GM23338 (cell line): ENCODE measurements at regions not wholly inside any gene's neighbourhood (a gene's known extent, or its start where the extent isn't known, plus 50 kb on each side); places are given as distances from the start of the nearest gene placed in this dataset.
A peak's percentile ranks its signal among the peaks of the same experiment; 100 is the strongest.

Experiments
- ATAC-seq: fragments of 200-7000 bp; cut with Tn5 transposase; 3 replicates; pipeline ENCODE4 v1.9.1; 2020
- DNase-seq: peaks from one replicate; pipeline ENCODE4 v3.0.0-alpha.2; 2015; ENCODE audit warnings: low spot score
- H2AFZ ChIP-seq: fragments of 200-600 bp; sonication (generic); 2 replicates; pipeline ENCODE4 v1.8.0; 2016; ENCODE audit warnings: antibody characterized with exemption, mild to moderate bottlenecking, moderate library complexity
- H3F3A ChIP-seq: fragments of 200-600 bp; sonication (generic); replicated peaks from 2 replicates; pipeline ENCODE4 v1.8.0; 2017; ENCODE audit warnings: antibody characterized with exemption, mixed run types, low read depth
- H3K27ac ChIP-seq: fragments of 200-600 bp; sonication (generic); 2 replicates; pipeline ENCODE4 v1.6.1; 2016; ENCODE audit warnings: low read depth
- H3K27me3 ChIP-seq: fragments of 200-600 bp; sonication (generic); 2 replicates; pipeline ENCODE4 v1.8.0; 2016; ENCODE audit warnings: mild to moderate bottlenecking, mixed run types, moderate library complexity; ENCODE audit not compliant: insufficient read depth
- H3K36me3 ChIP-seq: fragments of 200-600 bp; sonication (generic); 2 replicates; pipeline ENCODE4 v1.8.0; 2016; ENCODE audit warnings: mild to moderate bottlenecking; ENCODE audit not compliant: insufficient read depth
- H3K4me1 ChIP-seq: fragments of 200-600 bp; sonication (generic); 2 replicates; pipeline ENCODE4 v1.8.0; 2016; ENCODE audit warnings: mild to moderate bottlenecking, moderate library complexity; ENCODE audit not compliant: insufficient read depth
- H3K4me2 ChIP-seq: fragments of 200-600 bp; sonication (generic); 2 replicates; pipeline ENCODE4 v1.7.1; 2017; ENCODE audit warnings: mixed run types
- H3K4me3 ChIP-seq: fragments of 200-600 bp; sonication (generic); 2 replicates; pipeline ENCODE4 v1.6.1; 2016; ENCODE audit warnings: mixed run types
- H3K79me2 ChIP-seq: fragments of 200-600 bp; sonication (generic); replicated peaks from 2 replicates; pipeline ENCODE4 v1.8.0; 2017; ENCODE audit warnings: mild to moderate bottlenecking; ENCODE audit not compliant: insufficient read depth
- H3K9me2 ChIP-seq: fragments of 200-600 bp; sonication (generic); 2 replicates; pipeline ENCODE4 v1.8.0; 2017; ENCODE audit not compliant: insufficient read depth
- H4K20me1 ChIP-seq: fragments of 200-600 bp; sonication (generic); replicated peaks from 2 replicates; pipeline ENCODE4 v1.8.0; 2017; ENCODE audit warnings: mild to moderate bottlenecking; ENCODE audit not compliant: insufficient read depth
- H3K27ac Mint-ChIP-seq: 2 replicates; pipeline ENCODE4 v1.8.0; 2020; ENCODE audit warnings: inconsistent platforms, mild to moderate bottlenecking, moderate library complexity, mixed read lengths
- H3K27me3 Mint-ChIP-seq: 3 replicates; pipeline ENCODE4 v1.8.0; 2022; ENCODE audit warnings: low read depth, mild to moderate bottlenecking, moderate library complexity, mixed read lengths, inconsistent platforms; ENCODE audit not compliant: insufficient read depth, poor library complexity
- H3K36me3 Mint-ChIP-seq: 3 replicates; pipeline ENCODE4 v1.8.0; 2021; ENCODE audit warnings: low read depth, mild to moderate bottlenecking, inconsistent platforms, moderate library complexity, mixed read lengths
- H3K4me1 Mint-ChIP-seq: 3 replicates; pipeline ENCODE4 v1.8.0; 2020; ENCODE audit warnings: mild to moderate bottlenecking, inconsistent platforms, mixed read lengths
- H3K4me3 Mint-ChIP-seq: 3 replicates; pipeline ENCODE4 v1.8.0; 2021; ENCODE audit warnings: moderate library complexity, mild to moderate bottlenecking, inconsistent platforms, mixed read lengths
- H3K9me3 Mint-ChIP-seq: 3 replicates; pipeline ENCODE4 v1.8.0; 2020; ENCODE audit warnings: moderate library complexity, mild to moderate bottlenecking, inconsistent platforms, mixed read lengths
- CREB1 ChIP-seq: fragments of 250-450 bp; sonication (Bioruptor Pico); IDR thresholded peaks from 2 replicates; pipeline ENCODE4 v1.5.0; 2020; ENCODE audit warnings: low read depth, mild to moderate bottlenecking, moderate library complexity
- ETS1 ChIP-seq: IDR thresholded peaks from 2 replicates; pipeline ENCODE4 v1.6.1; 2016; ENCODE audit warnings: antibody characterized with exemption
- EZH2 ChIP-seq: fragments of 200-600 bp; sonication (generic); IDR thresholded peaks from one replicate; pipeline ENCODE4 v1.8.0; 2017; ENCODE audit warnings: antibody characterized with exemption, mild to moderate bottlenecking, low read depth; ENCODE audit not compliant: unreplicated experiment
- EZH2phosphoT487 ChIP-seq: fragments of 200-600 bp; sonication (generic); IDR thresholded peaks from one replicate; pipeline ENCODE4 v1.8.1; 2018; ENCODE audit warnings: antibody characterized with exemption; ENCODE audit not compliant: unreplicated experiment
- JUNB ChIP-seq: IDR thresholded peaks from one replicate; pipeline ENCODE4 v1.6.1; 2016; ENCODE audit warnings: antibody characterized with exemption; ENCODE audit not compliant: unreplicated experiment
- NANOG ChIP-seq: IDR thresholded peaks from 2 replicates; pipeline ENCODE4 v1.6.1; 2016; ENCODE audit warnings: antibody characterized with exemption, borderline replicate concordance
- STAT1 ChIP-seq: IDR thresholded peaks from one replicate; pipeline ENCODE4 v1.6.1; 2016; ENCODE audit warnings: antibody characterized with exemption; ENCODE audit not compliant: unreplicated experiment
- ZNF114 ChIP-seq: fragments of 250-450 bp; sonication (Bioruptor Pico); IDR thresholded peaks from 2 replicates; pipeline ENCODE4 v1.5.0; 2020; ENCODE audit warnings: mild to moderate bottlenecking, moderate library complexity
- ZNF331 ChIP-seq: fragments of 250-450 bp; sonication (Bioruptor Pico); IDR thresholded peaks from 2 replicates; pipeline ENCODE4 v1.5.0; 2020; ENCODE audit warnings: low read depth, mild to moderate bottlenecking, moderate library complexity
- ZNF462 ChIP-seq: fragments of 250-450 bp; sonication (Bioruptor Pico); IDR thresholded peaks from 2 replicates; pipeline ENCODE4 v1.5.0; 2020; ENCODE audit warnings: mild to moderate bottlenecking, moderate library complexity
- TF ChIP-seq, protein P1 (sequence below), 2 experiments: fragments of 200-600 bp in 1 of 2; sonication (generic) in 1 of 2; conservative IDR thresholded peaks; 2 replicates each; pipeline versions ENCODE4 v1.5.1 to v1.6.1; 2016 to 2017; ENCODE audit warnings: antibody characterized with exemption in 2 of 2, low read depth in 2 of 2, mild to moderate bottlenecking in 2 of 2, moderate library complexity in 1 of 2

- TF ChIP-seq STAT1, result no peak
- TF ChIP-seq EZH2phosphoT487, result no peak
- TF ChIP-seq, protein P1, sequence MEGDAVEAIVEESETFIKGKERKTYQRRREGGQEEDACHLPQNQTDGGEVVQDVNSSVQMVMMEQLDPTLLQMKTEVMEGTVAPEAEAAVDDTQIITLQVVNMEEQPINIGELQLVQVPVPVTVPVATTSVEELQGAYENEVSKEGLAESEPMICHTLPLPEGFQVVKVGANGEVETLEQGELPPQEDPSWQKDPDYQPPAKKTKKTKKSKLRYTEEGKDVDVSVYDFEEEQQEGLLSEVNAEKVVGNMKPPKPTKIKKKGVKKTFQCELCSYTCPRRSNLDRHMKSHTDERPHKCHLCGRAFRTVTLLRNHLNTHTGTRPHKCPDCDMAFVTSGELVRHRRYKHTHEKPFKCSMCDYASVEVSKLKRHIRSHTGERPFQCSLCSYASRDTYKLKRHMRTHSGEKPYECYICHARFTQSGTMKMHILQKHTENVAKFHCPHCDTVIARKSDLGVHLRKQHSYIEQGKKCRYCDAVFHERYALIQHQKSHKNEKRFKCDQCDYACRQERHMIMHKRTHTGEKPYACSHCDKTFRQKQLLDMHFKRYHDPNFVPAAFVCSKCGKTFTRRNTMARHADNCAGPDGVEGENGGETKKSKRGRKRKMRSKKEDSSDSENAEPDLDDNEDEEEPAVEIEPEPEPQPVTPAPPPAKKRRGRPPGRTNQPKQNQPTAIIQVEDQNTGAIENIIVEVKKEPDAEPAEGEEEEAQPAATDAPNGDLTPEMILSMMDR (conservative IDR thresholded peaks at IDR 0.05; ENCODE audit: low read depth in 2 of 2), result no peak
- no peak for TF ChIP-seq ZNF331 (CRISPR knock-in tag)
Measured at GRCh38 chr15:61481886-61482285, 252.8 kb upstream of the RORA start (continued).

DNA sequence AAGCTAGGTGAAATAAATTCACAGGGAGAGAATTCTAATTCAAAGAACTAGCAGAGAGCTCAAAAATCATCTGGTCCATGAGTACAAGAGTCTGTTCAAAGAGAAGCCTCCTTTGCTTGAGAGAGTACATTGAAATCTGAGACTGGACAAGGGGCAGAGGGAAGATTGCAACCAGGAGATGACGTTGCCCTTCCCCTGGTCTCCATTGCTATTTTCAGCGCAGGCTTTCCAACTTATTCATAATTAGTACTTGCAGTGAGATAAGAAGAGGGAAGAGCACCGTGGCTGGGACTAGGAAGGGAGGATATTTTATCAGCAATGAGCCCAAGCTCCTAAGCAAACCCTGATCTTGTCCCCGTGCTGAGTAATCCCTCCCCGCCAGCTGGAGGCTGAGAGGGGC, 251.8 kb upstream of the RORA start:
- H3K9me3 Mint-ChIP-seq, result no peaks in the 10 kb centered on the region
- H3K27ac Mint-ChIP-seq, result no peak overlapping the region; the same call in 1 of the 2 replicates
- no peaks in the 10 kb centered on the region for H3K4me1 ChIP-seq
- H3K27ac ChIP-seq, result no peak overlapping the region
- H3K36me3 Mint-ChIP-seq, result no peaks in the 10 kb centered on the region
- peaks cover 5% of the 10 kb centered on the region for H3K27me3 Mint-ChIP-seq
- no peak for TF ChIP-seq ZNF114 (CRISPR knock-in tag)
- no peak for TF ChIP-seq EZH2
- no peak for TF ChIP-seq EZH2phosphoT487
- no peak for TF ChIP-seq CREB1 (CRISPR knock-in tag)
- no peak overlapping the region for H3K4me3 Mint-ChIP-seq
- H3K27me3 ChIP-seq, result no peaks in the 10 kb centered on the region
- no peaks in the 10 kb centered on the region for H4K20me1 ChIP-seq
- no peaks in the 10 kb centered on the region for H3K9me2 ChIP-seq
- no peaks in the 10 kb centered on the region for H3K4me1 Mint-ChIP-seq
- H2AFZ ChIP-seq, result peak overlapping the region; percentile 84
- no peak overlapping the region for H3K4me2 ChIP-seq
- H3K79me2 ChIP-seq, result no peaks in the 10 kb centered on the region
- no peaks in the 10 kb centered on the region for H3K36me3 ChIP-seq
- no peak for DNase-seq
- no peak overlapping the region for H3K4me3 ChIP-seq
- no peak for ATAC-seq
- no peaks in the 10 kb centered on the region for H3F3A ChIP-seq

DNA sequence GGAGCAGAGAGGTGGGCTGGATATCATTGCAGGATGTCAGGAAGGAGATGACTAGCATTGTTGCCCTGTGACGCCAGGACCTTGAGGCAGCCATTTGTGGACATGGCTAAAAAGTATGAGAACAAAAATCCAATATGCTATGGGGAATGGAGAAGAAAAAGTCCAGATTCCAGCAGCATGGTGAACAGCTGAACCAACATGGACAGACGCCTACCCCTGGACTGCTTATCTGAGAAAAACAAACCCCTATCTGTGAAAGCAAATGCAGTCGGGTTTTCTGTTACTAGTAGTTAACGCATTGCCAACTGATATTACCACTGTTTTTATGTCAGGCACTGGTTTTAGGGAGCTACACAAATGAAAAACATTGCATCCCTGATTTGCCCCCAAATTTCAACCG, 251.2 kb upstream of the RORA start:
- H3K79me2 ChIP-seq, result no peaks in the 10 kb centered on the region

More for the DNA sequence above, 251.2 kb upstream of the RORA start:
- Mint-ChIP-seq H3K4me1 (no peaks in the 10 kb centered on the region), H3K27me3 (peaks cover 5% of the 10 kb centered on the region), H3K4me3 (no peak overlapping the region), H3K36me3 (no peaks in the 10 kb centered on the region), H3K27ac (no peak overlapping the region), H3K9me3 (no peaks in the 10 kb centered on the region)
- Histone ChIP-seq H3K36me3 (no peaks in the 10 kb centered on the region), H2AFZ (peak overlapping the region; percentile 84), H3K27ac (no peak overlapping the region), H3K27me3 (no peaks in the 10 kb centered on the region), H3K9me2 (no peaks in the 10 kb centered on the region), H4K20me1 (no peaks in the 10 kb centered on the region), H3K4me1 (no peaks in the 10 kb centered on the region), H3F3A (no peaks in the 10 kb centered on the region), H3K4me2 (no peak overlapping the region), H3K4me3 (no peak overlapping the region)
- TF ChIP-seq EZH2 (no peak), ETS1 (no peak), ZNF462 (CRISPR knock-in tag) (no peak), CREB1 (CRISPR knock-in tag) (no peak), NANOG (no peak), JUNB (no peak)
- DNase-seq, result no peak
- no peak for ATAC-seq
